ENCODE measurements at regions not wholly inside any gene's neighbourhood (a gene's known extent, or its start where the extent isn't known, plus 50 kb on each side); places are given as distances from the start of the nearest gene placed in this dataset.

GRCh38 chr11:130582981-130583380, 134.5 kb downstream of the ADAMTS15 start:
- no peak for DNase-seq (ENCODE audit: extremely low read depth in 1 of 2, low read depth in 1 of 2)

- DNase-seq (ENCODE audit: extremely low read depth in 1 of 2, low read depth in 1 of 2) = no peak
Observed at GRCh38 chr11:130583801-130584211, 135.4 kb downstream of the ADAMTS15 start.

GRCh38 chr11:130585545-130585944, 137.1 kb downstream of the ADAMTS15 start:
- no peak for DNase-seq (ENCODE audit: extremely low read depth in 1 of 2, low read depth in 1 of 2)

GRCh38 chr11:130587658-130588057, 139.2 kb downstream of the ADAMTS15 start:
- DNase-seq (ENCODE audit: extremely low read depth in 1 of 2, low read depth in 1 of 2) = no peak

- DNase-seq (ENCODE audit: extremely low read depth in 1 of 2, low read depth in 1 of 2) = no peak
Observed at GRCh38 chr11:130588471-130588870, 140.0 kb downstream of the ADAMTS15 start.

- no peak for DNase-seq (ENCODE audit: extremely low read depth in 1 of 2, low read depth in 1 of 2)
Observed at GRCh38 chr11:130592056-130592455, 143.6 kb downstream of the ADAMTS15 start.

- DNase-seq (ENCODE audit: extremely low read depth in 1 of 2, low read depth in 1 of 2) = no peak
Observed at GRCh38 chr11:130593064-130593463, 144.6 kb downstream of the ADAMTS15 start.

GRCh38 chr11:130598433-130598832, 150.0 kb downstream of the ADAMTS15 start:
- no peak for DNase-seq (ENCODE audit: extremely low read depth in 1 of 2, low read depth in 1 of 2)

GRCh38 chr11:130599073-130599654, 150.7 kb downstream of the ADAMTS15 start:
- DNase-seq (ENCODE audit: extremely low read depth in 1 of 2, low read depth in 1 of 2) = no peak

- no peak for DNase-seq (ENCODE audit: extremely low read depth in 1 of 2, low read depth in 1 of 2)
Observed at GRCh38 chr11:130600139-130600538, 151.7 kb downstream of the ADAMTS15 start.

- no peak for DNase-seq (ENCODE audit: extremely low read depth in 1 of 2, low read depth in 1 of 2)
Observed at GRCh38 chr11:130600616-130601015, 152.2 kb downstream of the ADAMTS15 start.

GRCh38 chr11:130601141-130601540, 152.7 kb downstream of the ADAMTS15 start:
- DNase-seq (ENCODE audit: extremely low read depth in 1 of 2, low read depth in 1 of 2) = no peak

GRCh38 chr11:130601764-130602460, 153.5 kb downstream of the ADAMTS15 start:
- no peak for DNase-seq (ENCODE audit: extremely low read depth in 1 of 2, low read depth in 1 of 2)

- DNase-seq (ENCODE audit: extremely low read depth in 1 of 2, low read depth in 1 of 2) = no peak
Observed at GRCh38 chr11:130602641-130603334, 154.3 kb downstream of the ADAMTS15 start.

GRCh38 chr11:130603335-130603906, 155.0 kb downstream of the ADAMTS15 start:
- DNase-seq (ENCODE audit: extremely low read depth in 1 of 2, low read depth in 1 of 2) = no peak

- DNase-seq (ENCODE audit: extremely low read depth in 1 of 2, low read depth in 1 of 2) = no peak
Observed at GRCh38 chr11:130604606-130605005, 156.2 kb downstream of the ADAMTS15 start.

GRCh38 chr11:130606178-130606577, 157.7 kb downstream of the ADAMTS15 start:
- no peak for DNase-seq (ENCODE audit: extremely low read depth in 1 of 2, low read depth in 1 of 2)

- DNase-seq (ENCODE audit: extremely low read depth in 1 of 2, low read depth in 1 of 2) = no peak
Observed at GRCh38 chr11:130606781-130607511, 158.5 kb downstream of the ADAMTS15 start.

- no peak for DNase-seq (ENCODE audit: extremely low read depth in 1 of 2, low read depth in 1 of 2)
Observed at GRCh38 chr11:130608287-130608686, 159.8 kb downstream of the ADAMTS15 start.

- DNase-seq (ENCODE audit: extremely low read depth in 1 of 2, low read depth in 1 of 2) = no peak
Observed at GRCh38 chr11:130609121-130610035, 160.9 kb downstream of the ADAMTS15 start.

Measured in stimulated activated CD8-positive, alpha-beta memory T cell treated with anti-CD3 and anti-CD28 coated beads, Interleukin-7, amount 100 ng/mL, for 48 hours (primary cell).